Non-pigmented ciliary epithelial cell (primary cell): ENCODE measurements at regions not wholly inside any gene's neighbourhood (a gene's known extent, or its start where the extent isn't known, plus 50 kb on each side); places are given as distances from the start of the nearest gene placed in this dataset.

ENCODE experiments used
- DNase-seq: peaks from one replicate; pipeline ENCODE4 v3.0.0-alpha.2; 2010; ENCODE audit warnings: low read depth

GRCh38 chr13:22128441-22129408 lies 457.9 kb downstream of the FGF9 start:
- DNase-seq, result no peak

DNA sequence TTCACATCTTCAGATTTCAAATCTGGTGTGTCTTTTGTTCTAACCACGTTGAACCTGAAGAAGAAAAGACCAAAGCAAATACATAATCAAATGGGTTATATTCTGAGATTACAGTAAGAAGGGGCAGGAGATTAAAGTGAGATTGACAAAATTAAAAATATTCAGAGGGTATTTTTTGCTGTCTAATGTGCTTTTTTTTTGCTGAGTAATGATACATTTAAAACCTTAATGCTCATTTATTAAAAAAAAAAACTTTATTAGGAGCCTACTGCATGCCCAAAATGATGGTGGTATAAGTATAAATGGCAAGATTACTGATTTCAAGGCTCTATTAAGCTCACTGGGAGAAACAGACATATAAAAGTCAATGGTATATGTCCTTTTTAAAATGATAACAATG lies 459.4 kb downstream of the FGF9 start:
- DNase-seq, result no peak

- DNase-seq, result no peak
Observed at GRCh38 chr13:22134261-22134660, 463.4 kb downstream of the FGF9 start.

GRCh38 chr13:22135446-22135845 lies 464.6 kb downstream of the FGF9 start:
- DNase-seq, result no peak

DNA sequence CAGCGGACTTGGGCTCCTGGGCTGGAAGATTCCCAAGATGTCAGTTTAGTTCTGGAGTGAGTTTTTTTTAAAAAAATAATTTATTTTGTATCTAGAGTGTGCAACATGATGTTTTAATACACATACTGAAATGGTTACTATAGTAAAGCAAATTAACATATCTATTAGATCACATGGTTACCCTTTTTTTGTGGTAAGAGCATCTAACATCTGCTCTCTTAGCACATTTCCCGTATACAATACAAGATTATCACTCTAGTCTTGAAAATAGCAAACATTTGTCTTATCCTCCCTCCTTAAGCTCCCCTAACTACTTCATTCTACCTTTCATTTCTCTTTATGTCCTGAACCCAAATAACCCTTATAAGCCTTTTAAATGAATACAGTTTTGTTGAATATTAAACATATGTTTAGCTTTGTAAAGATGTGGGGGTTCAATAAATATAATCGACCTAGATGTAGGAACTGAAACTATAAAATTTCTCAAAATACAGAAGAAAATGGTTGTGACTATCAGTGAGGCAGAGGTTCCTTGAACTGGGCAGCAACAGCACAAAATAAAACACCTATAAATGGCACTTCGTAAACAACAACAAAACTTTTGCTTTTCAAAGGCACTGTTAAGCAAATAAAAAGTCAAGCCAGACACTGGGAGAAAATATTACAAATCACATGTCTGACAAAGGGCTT lies 466.6 kb downstream of the FGF9 start:
- no peak for DNase-seq

DNA sequence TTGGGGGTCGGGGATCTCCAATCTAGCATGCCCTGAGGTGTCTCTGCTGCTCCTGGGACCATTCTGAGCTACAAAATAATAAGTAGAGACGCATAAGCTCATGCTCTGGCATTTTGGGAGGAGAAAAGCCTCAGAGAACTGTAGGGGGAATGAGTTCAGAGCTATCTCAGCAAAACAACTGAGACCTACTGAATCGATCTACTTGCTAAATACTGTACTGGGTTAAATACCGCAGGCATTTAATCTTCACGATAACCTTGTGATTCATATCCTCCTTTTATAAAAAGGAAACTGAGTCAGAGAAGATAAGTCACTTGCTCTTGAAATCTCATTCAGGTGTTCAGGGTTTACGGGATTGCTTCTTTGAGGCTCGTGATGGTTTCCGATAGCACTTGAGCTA lies 468.1 kb downstream of the FGF9 start:
- DNase-seq, result no peak

DNA sequence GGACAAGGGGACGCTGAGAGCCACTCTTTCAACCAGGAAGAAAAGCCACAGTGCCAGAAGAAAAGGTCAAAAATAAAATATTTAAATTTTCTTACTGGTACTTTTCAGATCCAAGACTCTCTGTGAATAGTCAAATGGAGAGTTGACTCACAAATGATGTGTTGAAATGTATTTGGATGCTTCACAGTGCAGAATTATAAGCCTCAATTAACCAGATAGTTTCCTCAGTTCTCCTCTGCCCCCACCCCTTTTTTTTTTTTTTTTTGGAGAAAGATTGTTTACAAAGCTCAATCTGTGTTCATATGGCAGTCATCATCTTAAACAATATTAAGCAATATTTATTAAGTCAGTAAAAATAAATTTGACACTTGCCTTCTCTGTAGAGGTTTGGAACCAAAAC lies 470.8 kb downstream of the FGF9 start:
- no peak for DNase-seq

DNA sequence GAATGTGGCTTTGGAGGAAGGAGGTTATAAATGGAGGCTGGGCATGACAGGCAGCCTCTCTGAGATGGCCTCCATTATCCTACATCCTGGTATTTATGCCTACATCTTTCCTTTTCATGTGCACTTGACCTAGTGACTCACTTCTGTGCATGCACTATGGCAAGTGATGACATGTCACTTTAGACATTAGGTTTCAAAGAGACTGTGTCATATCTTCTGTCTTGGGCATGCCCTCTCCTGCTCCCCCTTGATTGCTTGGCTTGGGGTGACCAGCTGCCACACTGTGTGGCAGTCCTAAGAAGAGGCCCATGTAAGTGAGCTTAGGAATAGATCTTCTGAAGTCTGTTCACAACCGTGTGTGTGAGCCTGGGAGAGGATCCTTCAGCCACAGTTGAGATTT lies 472.8 kb downstream of the FGF9 start:
- no peak for DNase-seq

DNA sequence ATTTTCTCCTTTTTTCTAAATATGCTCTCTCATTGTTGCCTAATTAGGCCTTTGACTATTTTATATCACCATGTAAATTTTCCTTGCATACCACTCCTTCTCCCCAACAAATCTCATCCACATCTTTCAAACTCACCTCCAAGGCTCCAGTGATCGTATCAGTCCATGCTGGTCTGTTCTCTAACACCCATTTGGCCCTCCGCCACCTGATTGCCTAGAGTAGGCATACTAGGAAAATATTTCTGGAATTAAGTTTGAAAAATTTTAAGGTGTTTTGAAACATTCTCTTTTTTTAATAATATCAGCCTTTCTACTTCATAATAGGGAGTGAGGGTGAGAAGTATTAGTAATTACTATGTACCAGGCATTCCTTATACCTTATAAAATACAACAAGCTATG lies 473.9 kb downstream of the FGF9 start:
- DNase-seq, result no peak

GRCh38 chr13:22148187-22148586 lies 477.3 kb downstream of the FGF9 start:
- DNase-seq, result no peak

DNA sequence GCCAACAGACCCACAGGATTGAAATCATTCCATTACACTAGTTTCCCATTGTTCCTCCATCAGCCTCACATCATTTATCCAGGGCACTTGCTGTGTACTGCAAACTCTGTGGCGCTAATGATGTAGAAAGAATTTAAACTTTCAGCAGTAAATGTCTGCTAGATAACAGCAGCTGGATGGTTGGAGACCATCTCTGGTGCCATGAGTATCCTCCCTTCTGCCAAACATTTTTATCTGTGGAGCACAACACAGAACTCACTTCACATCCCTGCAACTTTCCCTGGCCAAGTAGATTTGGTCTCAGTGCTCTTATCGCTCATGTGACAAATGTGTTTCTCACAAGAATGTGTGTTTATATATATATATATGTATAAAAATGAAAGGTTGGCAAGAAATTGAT lies 481.9 kb downstream of the FGF9 start:
- DNase-seq, result no peak

DNA sequence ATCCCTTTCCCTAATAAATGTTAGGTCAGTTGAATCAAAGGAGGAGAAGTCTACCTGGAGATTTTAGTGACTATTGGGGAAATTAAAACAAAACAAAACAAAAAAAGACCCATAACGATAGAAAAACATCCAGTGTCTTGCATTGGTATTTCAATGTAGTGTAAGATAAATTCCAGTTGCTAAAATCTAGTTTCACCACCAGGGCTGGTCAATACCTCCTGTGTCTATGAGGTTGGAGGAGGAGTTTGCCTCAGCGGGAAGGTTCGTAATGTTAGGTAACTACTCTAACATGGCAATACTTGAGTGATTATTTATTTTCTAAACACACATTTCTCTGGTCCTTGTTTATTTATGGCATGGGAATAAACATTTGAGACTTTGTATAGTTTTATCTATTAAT lies 483.2 kb downstream of the FGF9 start:
- no peak for DNase-seq

GRCh38 chr13:22161871-22162270 lies 491.0 kb downstream of the FGF9 start:
- no peak for DNase-seq

DNA sequence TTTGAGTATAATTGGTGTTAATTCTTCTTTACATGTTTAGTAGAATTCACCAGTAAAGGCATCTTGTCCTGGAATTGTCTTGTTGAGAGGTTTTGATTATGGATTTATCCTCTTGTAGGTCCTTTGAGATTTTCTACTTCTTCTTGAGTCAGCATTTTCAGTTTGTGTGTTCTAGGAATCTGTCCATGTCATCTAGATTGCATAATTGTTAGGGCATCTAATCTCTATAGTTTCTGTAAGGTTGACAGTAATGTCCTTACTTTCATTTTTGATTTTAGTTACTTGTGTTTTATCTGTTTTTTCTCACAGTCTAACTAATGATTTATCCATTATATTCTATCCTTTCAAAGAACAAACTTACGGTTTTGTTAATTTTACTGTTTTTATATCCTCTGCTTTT lies 492.0 kb downstream of the FGF9 start:
- DNase-seq, result no peak

DNA sequence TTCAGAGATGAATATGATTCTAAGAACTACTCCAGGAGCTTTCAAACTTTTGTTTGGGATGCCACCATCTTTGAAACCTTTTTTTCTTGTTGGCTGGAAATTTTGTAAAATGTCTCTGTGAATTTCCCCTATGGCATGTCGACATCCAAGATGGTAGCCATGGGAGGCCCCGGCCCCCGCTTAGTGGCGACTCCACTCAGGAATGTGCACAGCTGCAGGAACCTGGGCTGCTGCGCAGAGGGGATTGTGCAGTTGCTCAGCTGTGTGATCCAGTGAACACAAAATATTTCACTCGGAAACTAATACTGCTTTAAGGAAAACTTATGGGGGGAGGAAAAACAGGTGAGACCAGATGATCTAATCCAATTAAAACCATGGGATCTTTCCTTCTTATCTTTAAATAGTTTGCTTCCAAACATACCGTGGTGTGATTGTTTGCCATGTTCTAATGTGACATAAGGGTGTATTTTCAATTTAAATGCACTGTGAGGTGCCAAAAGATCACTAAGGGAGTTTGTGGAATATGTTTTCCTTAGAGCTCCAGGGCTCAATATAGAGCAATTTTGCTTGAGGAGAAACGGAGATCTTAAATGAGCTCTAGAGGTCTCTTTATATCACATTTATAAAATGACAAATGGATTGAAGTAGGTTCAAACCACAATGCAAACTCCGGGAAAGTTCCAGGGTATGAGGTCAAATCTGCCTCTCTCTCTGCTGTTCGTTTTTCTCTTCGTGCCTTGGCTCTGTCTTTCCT lies 497.7 kb downstream of the FGF9 start:
- DNase-seq, result no peak

- no peak for DNase-seq
Observed at GRCh38 chr13:22169473-22169872, 498.6 kb downstream of the FGF9 start.

DNA sequence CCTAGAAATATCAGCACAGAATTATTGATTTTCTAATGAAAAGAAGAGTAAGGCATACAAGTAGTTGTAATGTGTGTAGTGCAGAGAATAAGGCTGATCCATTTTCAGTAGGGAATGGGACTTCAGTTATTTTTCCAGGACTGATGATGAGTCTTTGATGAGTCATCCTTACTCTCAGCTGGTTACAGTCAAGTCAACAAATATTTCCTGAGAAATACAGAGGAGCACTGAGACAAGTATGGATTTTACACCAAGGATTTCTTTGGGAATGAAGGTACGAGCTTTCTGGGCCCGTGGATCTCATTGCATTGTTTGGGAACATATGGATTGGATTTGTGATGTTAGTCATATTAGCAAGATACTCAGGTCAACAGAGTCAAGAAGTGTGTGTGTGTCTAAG lies 502.7 kb downstream of the FGF9 start:
- peak; percentile 17 for DNase-seq

GRCh38 chr13:22175241-22175640 lies 504.4 kb downstream of the FGF9 start:
- DNase-seq, result no peak

GRCh38 chr13:22175815-22176214 lies 504.9 kb downstream of the FGF9 start:
- DNase-seq, result no peak

DNA sequence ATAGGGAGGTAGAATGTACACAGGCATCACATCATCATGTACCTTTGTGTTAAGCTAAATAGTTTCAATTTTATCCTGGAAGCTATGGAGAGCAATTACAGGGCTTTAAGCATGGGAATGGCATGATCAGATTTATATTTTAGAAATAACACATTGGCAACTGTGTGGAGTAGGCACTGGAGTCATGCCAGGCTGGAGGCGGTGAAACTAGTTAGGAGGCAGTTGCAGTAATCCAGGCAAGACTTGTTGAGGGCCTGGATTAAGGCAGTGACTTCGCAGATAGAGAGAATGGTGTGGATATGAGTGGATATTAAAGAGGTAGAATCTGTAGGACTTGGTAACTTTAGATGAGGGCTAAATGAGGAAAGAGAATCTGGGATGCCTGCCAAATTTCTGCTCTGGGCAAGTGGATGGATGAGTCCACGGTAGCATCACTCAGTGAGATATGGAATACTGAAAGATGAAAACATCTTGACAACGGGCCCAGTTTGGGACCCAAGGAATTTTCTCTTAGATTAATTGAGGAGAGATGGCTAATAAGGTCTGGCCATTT lies 506.2 kb downstream of the FGF9 start:
- DNase-seq, result no peak

- no peak for DNase-seq
Observed at GRCh38 chr13:22178878-22179277, 508.0 kb downstream of the FGF9 start.

GRCh38 chr13:22187329-22187728 lies 516.5 kb downstream of the FGF9 start:
- no peak for DNase-seq
